GM20000 (cell line): ENCODE measurements at regions not wholly inside any gene's neighbourhood (a gene's known extent, or its start where the extent isn't known, plus 50 kb on each side); places are given as distances from the start of the nearest gene placed in this dataset.

Experiments used
- DNase-seq: peaks from one replicate; pipeline ENCODE4 v3.0.0; 2012; ENCODE audit warnings: low spot score
- TF ChIP-seq, protein P1 (sequence below): IDR thresholded peaks from 2 replicates; pipeline ENCODE4 v1.5.1; 2012; ENCODE audit warnings: mild to moderate bottlenecking, control low read depth; ENCODE audit errors: extremely low read depth, missing control alignments

GRCh38 chr2:166634706-166635105 lies 140.7 kb upstream of the SCN7A start:
- no peak for DNase-seq
- TF ChIP-seq, protein P1, sequence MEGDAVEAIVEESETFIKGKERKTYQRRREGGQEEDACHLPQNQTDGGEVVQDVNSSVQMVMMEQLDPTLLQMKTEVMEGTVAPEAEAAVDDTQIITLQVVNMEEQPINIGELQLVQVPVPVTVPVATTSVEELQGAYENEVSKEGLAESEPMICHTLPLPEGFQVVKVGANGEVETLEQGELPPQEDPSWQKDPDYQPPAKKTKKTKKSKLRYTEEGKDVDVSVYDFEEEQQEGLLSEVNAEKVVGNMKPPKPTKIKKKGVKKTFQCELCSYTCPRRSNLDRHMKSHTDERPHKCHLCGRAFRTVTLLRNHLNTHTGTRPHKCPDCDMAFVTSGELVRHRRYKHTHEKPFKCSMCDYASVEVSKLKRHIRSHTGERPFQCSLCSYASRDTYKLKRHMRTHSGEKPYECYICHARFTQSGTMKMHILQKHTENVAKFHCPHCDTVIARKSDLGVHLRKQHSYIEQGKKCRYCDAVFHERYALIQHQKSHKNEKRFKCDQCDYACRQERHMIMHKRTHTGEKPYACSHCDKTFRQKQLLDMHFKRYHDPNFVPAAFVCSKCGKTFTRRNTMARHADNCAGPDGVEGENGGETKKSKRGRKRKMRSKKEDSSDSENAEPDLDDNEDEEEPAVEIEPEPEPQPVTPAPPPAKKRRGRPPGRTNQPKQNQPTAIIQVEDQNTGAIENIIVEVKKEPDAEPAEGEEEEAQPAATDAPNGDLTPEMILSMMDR, result no peak

DNA sequence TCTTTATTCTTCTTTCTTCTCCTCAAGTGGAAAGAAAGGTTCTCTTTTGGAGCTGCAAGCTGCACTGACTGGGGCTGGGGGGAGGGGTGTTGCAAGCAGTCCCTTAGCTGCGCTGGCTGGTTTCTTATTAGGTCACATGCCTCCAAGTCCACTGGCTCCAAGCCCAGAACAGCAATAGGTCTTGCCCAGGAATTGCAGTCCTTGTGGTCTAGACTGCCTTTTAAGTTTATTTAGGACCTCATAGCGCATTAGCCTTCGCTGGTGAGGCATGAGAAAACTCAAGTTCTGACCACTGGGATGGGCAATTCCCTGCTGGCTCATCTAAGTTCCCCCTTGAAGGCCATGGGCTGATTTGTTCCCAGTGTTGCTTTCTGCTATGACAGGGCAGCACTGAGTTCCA lies 138.6 kb upstream of the SCN7A start:
- TF ChIP-seq, protein P1, result no peak
- DNase-seq, result no peak

DNA sequence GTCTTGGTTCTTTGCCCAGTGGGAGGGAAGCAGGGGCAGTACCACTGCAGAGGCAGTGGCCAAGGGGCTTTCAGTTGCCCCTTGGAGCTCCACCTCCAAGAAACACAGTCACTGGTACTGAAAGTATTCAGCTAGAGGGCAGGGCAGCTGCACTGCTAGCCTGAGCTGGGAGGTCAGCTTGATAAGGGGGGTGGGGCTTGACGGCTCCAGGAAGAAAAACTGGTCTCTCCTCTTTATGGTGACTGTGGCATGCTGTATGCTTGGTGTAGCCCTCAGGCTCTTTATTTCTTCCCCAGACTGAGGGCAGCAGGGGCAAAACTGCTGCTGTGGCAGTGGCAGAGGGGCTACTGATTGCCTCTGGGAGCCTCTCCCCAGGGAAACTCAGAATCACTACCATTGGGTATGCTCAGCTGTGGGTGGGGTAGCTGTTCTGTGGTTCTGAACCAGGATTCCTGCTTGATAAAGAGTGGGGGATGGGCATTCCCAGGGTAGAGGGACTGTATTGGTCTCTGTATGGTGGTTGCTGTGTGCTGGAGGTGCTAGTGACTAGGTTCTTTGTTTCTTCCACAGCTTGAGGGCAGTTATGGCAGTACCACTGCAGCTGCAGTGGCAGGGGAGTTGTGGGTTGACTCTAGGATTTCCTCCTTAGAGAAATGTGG lies 134.6 kb upstream of the SCN7A start:
- no peak for DNase-seq
- TF ChIP-seq, protein P1, result no peak

- TF ChIP-seq, protein P1, result no peak
- no peak for DNase-seq
Observed at GRCh38 chr2:166627893-166628292, 133.8 kb upstream of the SCN7A start.

GRCh38 chr2:166625670-166626069 lies 131.6 kb upstream of the SCN7A start:
- TF ChIP-seq, protein P1, result no peak

GRCh38 chr2:166614503-166614902 lies 120.5 kb upstream of the SCN7A start:
- DNase-seq, result no peak

More at GRCh38 chr2:166625670-166626069, 131.6 kb upstream of the SCN7A start:
- no peak for DNase-seq

GRCh38 chr2:166614029-166614428 lies 120.0 kb upstream of the SCN7A start:
- no peak for DNase-seq
- TF ChIP-seq, protein P1, result no peak

More at GRCh38 chr2:166614503-166614902, 120.5 kb upstream of the SCN7A start:
- TF ChIP-seq, protein P1, result no peak
